OCI-LY7 (cell line): ENCODE measurements at regions not wholly inside any gene's neighbourhood (a gene's known extent, or its start where the extent isn't known, plus 50 kb on each side); places are given as distances from the start of the nearest gene placed in this dataset.

Source experiments
- BruUV-seq: library from RNA; stranded (reverse); fragments of 400-500 nt; replicated peaks from 2 replicates; lab custom pipeline; 2021; lab: Mats Ljungman, UMichigan
- CTCF ChIA-PET: fragments of 300-600 bp; sonication (Branson Sonifier 250); formaldehyde crosslinking; loops from one replicate; lab custom pipeline; 2022; ENCODE audit warnings: antibody characterized with exemption; ENCODE audit not compliant: unreplicated experiment; lab: Charles Lee
- POLR2A ChIA-PET: fragments of 300-600 bp; sonication (Branson Sonifier 250); formaldehyde crosslinking; loops from one replicate; lab custom pipeline; 2022; ENCODE audit warnings: antibody characterized with exemption; lab: Charles Lee
- DNase-seq: peaks from one replicate; pipeline ENCODE4 v3.0.0-alpha.2; 2015; ENCODE audit warnings: low spot score
- H2AFZ ChIP-seq: fragments of 200-600 bp; sonication (generic), shearing (Covaris generic); 2 replicates; pipeline ENCODE4 v1.6.1; 2014; ENCODE audit warnings: mild to moderate bottlenecking, antibody characterized with exemption, low read length, moderate library complexity
- H3K27ac ChIP-seq: fragments of 200-600 bp; sonication (generic); 2 replicates; pipeline ENCODE4 v1.5.1; 2014; ENCODE audit warnings: mixed run types, low read depth, mild to moderate bottlenecking, moderate library complexity, low read length, inconsistent platforms; ENCODE audit not compliant: poor library complexity, severe bottlenecking
- H3K36me3 ChIP-seq: fragments of 200-600 bp; sonication (generic); 2 replicates; pipeline ENCODE4 v1.6.1; 2014; ENCODE audit warnings: mild to moderate bottlenecking, antibody characterized with exemption, low read length, moderate library complexity, mixed read lengths; ENCODE audit not compliant: insufficient read depth
- H3K4me1 ChIP-seq: fragments of 200-600 bp; sonication (generic); 2 replicates; pipeline ENCODE4 v1.5.1; 2014; ENCODE audit warnings: mild to moderate bottlenecking, low read length; ENCODE audit not compliant: insufficient read depth, poor library complexity, severe bottlenecking
- H3K4me2 ChIP-seq: fragments of 200-600 bp; sonication (generic); 2 replicates; pipeline ENCODE4 v1.6.1; 2014; ENCODE audit warnings: mild to moderate bottlenecking, low read length
- H3K4me3 ChIP-seq: fragments of 200-600 bp; sonication (generic); 2 replicates; pipeline ENCODE4 v1.5.1; 2014; ENCODE audit warnings: mild to moderate bottlenecking, low read depth, low read length; ENCODE audit not compliant: poor library complexity, severe bottlenecking
- H3K79me2 ChIP-seq: fragments of 200-600 bp; sonication (generic); 2 replicates; pipeline ENCODE4 v1.6.1; 2016; ENCODE audit warnings: low read depth, mild to moderate bottlenecking, low read length, moderate library complexity, mixed read lengths; ENCODE audit not compliant: insufficient read depth
- H3K9me2 ChIP-seq: fragments of 200-600 bp; sonication (generic); 2 replicates; pipeline ENCODE4 v1.6.1; 2016; ENCODE audit warnings: mild to moderate bottlenecking, low read length, mixed read lengths; ENCODE audit not compliant: insufficient read depth
- H3K9me3 ChIP-seq: fragments of 200-600 bp; sonication (generic); 2 replicates; pipeline ENCODE4 v1.6.1; 2014; ENCODE audit warnings: mild to moderate bottlenecking, mixed run types, low read length, mixed read lengths
- H4K20me1 ChIP-seq: fragments of 200-600 bp; sonication (generic); 2 replicates; pipeline ENCODE4 v1.6.1; 2014; ENCODE audit warnings: mild to moderate bottlenecking, antibody characterized with exemption, low read length, moderate library complexity, mixed read lengths; ENCODE audit not compliant: insufficient read depth
- EZH2phosphoT487 ChIP-seq: fragments of 200-600 bp; sonication (generic); IDR thresholded peaks from 2 replicates; pipeline ENCODE4 v1.6.1; 2018; ENCODE audit warnings: low read depth, borderline replicate concordance, mild to moderate bottlenecking, mixed run types, antibody characterized with exemption, low read length, moderate library complexity, mixed read lengths
- intact Hi-C: fragments of 100-400 bp; cut with micrococcal nuclease; formaldehyde crosslinking; loops from one replicate; pipeline ENCODE4 v1.10.0; 2022; ENCODE audit not compliant: unreplicated experiment
- TF ChIP-seq, protein P1 (sequence below): fragments of 200-600 bp; sonication (generic); conservative IDR thresholded peaks from 2 replicates; pipeline ENCODE4 v1.5.1; 2014; ENCODE audit warnings: mild to moderate bottlenecking, antibody characterized with exemption, low read length, moderate library complexity, mixed read lengths

DNA sequence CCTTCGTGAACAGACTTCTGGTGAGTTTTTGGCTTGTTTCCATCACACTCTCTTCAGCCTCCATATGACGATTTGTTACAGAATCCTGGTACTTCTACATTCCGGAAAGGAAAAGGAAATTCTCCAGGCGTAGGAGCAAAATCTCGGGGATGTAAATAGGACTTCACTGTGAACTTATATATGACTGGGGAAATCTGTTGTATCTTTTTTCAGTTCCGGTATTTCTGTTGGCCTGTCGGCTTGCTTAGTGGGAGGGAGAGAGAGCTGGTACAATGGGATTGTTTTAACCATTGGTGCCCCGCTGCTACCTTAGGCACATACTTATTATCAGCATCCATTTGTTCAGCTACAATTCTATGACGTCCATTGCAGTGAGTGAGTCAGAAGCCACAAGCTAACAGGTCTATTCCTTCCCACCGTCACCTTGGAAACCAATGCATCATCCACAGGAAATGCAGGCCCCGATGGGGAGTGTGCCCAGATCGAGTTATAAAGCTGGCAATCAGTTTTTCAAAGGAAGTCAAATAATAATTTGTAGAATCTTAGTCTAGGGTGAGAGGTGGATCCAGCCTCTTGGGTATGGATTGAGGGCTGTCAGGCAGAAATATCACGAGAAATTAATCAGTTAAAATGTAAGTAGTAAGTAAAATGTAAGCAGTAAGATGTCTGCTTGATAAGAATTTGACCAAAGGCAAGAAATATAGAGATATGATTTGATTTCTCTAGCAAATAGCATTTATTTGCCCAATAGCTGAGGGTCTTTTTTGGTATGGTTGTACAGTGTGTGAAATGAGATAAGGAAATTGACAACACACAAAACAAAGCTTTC, 92.0 kb upstream of the MKLN1 start:
- no TSS peak for BruUV-seq
- no peak for TF ChIP-seq EZH2phosphoT487
- TF ChIP-seq, protein P1, sequence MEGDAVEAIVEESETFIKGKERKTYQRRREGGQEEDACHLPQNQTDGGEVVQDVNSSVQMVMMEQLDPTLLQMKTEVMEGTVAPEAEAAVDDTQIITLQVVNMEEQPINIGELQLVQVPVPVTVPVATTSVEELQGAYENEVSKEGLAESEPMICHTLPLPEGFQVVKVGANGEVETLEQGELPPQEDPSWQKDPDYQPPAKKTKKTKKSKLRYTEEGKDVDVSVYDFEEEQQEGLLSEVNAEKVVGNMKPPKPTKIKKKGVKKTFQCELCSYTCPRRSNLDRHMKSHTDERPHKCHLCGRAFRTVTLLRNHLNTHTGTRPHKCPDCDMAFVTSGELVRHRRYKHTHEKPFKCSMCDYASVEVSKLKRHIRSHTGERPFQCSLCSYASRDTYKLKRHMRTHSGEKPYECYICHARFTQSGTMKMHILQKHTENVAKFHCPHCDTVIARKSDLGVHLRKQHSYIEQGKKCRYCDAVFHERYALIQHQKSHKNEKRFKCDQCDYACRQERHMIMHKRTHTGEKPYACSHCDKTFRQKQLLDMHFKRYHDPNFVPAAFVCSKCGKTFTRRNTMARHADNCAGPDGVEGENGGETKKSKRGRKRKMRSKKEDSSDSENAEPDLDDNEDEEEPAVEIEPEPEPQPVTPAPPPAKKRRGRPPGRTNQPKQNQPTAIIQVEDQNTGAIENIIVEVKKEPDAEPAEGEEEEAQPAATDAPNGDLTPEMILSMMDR: no peak
- Histone ChIP-seq H3K4me3 (no peak overlapping the region), H2AFZ (no peak overlapping the region), H3K36me3 (no peaks in the 10 kb centered on the region), H3K79me2 (no peaks in the 10 kb centered on the region), H3K27ac (no peak overlapping the region), H4K20me1 (no peaks in the 10 kb centered on the region), H3K4me1 (peaks cover 24% of the 10 kb centered on the region), H3K4me2 (no peak overlapping the region; the same call in 1 of the 2 replicates), H3K9me2 (no peaks in the 10 kb centered on the region), H3K9me3 (no peaks in the 10 kb centered on the region)
- POLR2A ChIA-PET: interaction anchor here (0.6 to 2.3 kb wide), 4 partner anchors 11 to 62 kb away, joined by 3 to 7 read pairs (median 4); no protein-coding TSS in a partner anchor
- intact Hi-C loops: no loop called here
- CTCF ChIA-PET: no interaction called here
- no peak for DNase-seq

GRCh38 chr7:131236318-131236672, 91.4 kb upstream of the MKLN1 start:
- H3K27ac ChIP-seq: no peak overlapping the region
- intact Hi-C loops: no loop called here
- no peak overlapping the region for H2AFZ ChIP-seq
- H4K20me1 ChIP-seq: no peaks in the 10 kb centered on the region
- H3K9me3 ChIP-seq: no peaks in the 10 kb centered on the region
- H3K4me2 ChIP-seq: no peak overlapping the region
- ChIA-PET POLR2A (interaction anchor here (0.6 to 2.3 kb wide), 7 partner anchors 8 to 63 kb away, joined by 3 to 7 read pairs (median 4); no protein-coding TSS in a partner anchor), CTCF (no interaction called here)
- no TSS peak for BruUV-seq
- H3K9me2 ChIP-seq: no peaks in the 10 kb centered on the region
- DNase-seq: no peak
- H3K79me2 ChIP-seq: no peaks in the 10 kb centered on the region
- no peak for TF ChIP-seq EZH2phosphoT487
- TF ChIP-seq, protein P1: no peak
- no peak overlapping the region for H3K4me3 ChIP-seq
- H3K36me3 ChIP-seq: no peaks in the 10 kb centered on the region
- H3K4me1 ChIP-seq: peaks cover 18% of the 10 kb centered on the region
